Liver (tissue), 8 donors: ENCODE measurements at regions not wholly inside any gene's neighbourhood (a gene's known extent, or its start where the extent isn't known, plus 50 kb on each side); places are given as distances from the start of the nearest gene placed in this dataset.

ENCODE experiments used
- DNase-seq: peaks from one replicate; pipeline ENCODE4 v3.0.0-alpha.2; 2017; ENCODE audit warnings: low spot score
- H3K27ac ChIP-seq, 2 donors: one replicate each; pipeline ENCODE4 v1.7.0; 2013; ENCODE audit warnings: inconsistent platforms in 2 of 2, low read length in 2 of 2, control low read depth in 1 of 2, low read depth in 1 of 2, mild to moderate bottlenecking in 1 of 2
- H3K27me3 ChIP-seq, 4 donors: one replicate each; pipeline versions ENCODE4 v1.6.1 to v1.7.0; 2013; ENCODE audit warnings: low read length in 3 of 4, inconsistent platforms in 1 of 4, mild to moderate bottlenecking in 1 of 4, moderate library complexity in 1 of 4; ENCODE audit not compliant: control insufficient read depth in 4 of 4, insufficient read depth in 4 of 4
- H3K36me3 ChIP-seq, 4 donors: one replicate each; pipeline versions ENCODE4 v1.6.1 to v1.7.0; 2013; ENCODE audit warnings: low read length in 3 of 4, mild to moderate bottlenecking in 3 of 4, low read depth in 1 of 4, moderate library complexity in 1 of 4; ENCODE audit not compliant: control insufficient read depth in 4 of 4, insufficient read depth in 3 of 4
- H3K4me1 ChIP-seq, 4 donors: one replicate each; pipeline versions ENCODE4 v1.6.1 to v1.7.0; 2013; ENCODE audit warnings: low read length in 3 of 4, mild to moderate bottlenecking in 3 of 4, moderate library complexity in 1 of 4; ENCODE audit not compliant: control insufficient read depth in 4 of 4, insufficient read depth in 4 of 4
- H3K4me3 ChIP-seq, 3 donors: one replicate each; pipeline versions ENCODE4 v1.6.1 to v1.7.0; 2013; ENCODE audit warnings: low read length in 3 of 3, control low read depth in 1 of 3, low read depth in 1 of 3, mild to moderate bottlenecking in 1 of 3
- H3K9ac ChIP-seq, 2 donors: one replicate each; pipeline ENCODE4 v1.7.0; 2013; ENCODE audit warnings: low read length in 2 of 2, mild to moderate bottlenecking in 2 of 2, moderate library complexity in 2 of 2, control low read depth in 1 of 2, low read depth in 1 of 2
- H3K9me3 ChIP-seq, 4 donors: one replicate each; pipeline versions ENCODE4 v1.6.1 to v1.7.0; 2013; ENCODE audit warnings: low read length in 3 of 4; ENCODE audit not compliant: control insufficient read depth in 4 of 4
- EGR1 ChIP-seq, 2 donors: IDR thresholded peaks; 2 replicates each; pipeline ENCODE4 v1.6.1; 2016 to 2018; ENCODE audit warnings: antibody characterized with exemption in 2 of 2, low read depth in 2 of 2
- FOXA2 ChIP-seq: IDR thresholded peaks from 2 replicates; pipeline ENCODE4 v1.6.1; 2016; ENCODE audit warnings: antibody characterized with exemption
- GABPA ChIP-seq, 2 donors: IDR thresholded peaks in 1 of 2; conservative IDR thresholded peaks in 1 of 2; 2 replicates each; pipeline ENCODE4 v1.6.1; 2016; ENCODE audit warnings: antibody characterized with exemption in 2 of 2, mild to moderate bottlenecking in 1 of 2, moderate library complexity in 1 of 2
- HNF4A ChIP-seq, 2 donors: conservative IDR thresholded peaks; 2 replicates each; pipeline ENCODE4 v1.6.1; 2016; ENCODE audit warnings: antibody characterized with exemption in 2 of 2, mild to moderate bottlenecking in 2 of 2
- JUND ChIP-seq, 2 donors: IDR thresholded peaks; 2 replicates each; pipeline ENCODE4 v1.6.1; 2016; ENCODE audit warnings: antibody characterized with exemption in 2 of 2
- NR2F2 ChIP-seq: IDR thresholded peaks from 2 replicates; pipeline ENCODE4 v1.6.1; 2016; ENCODE audit warnings: antibody characterized with exemption
- RAD21 ChIP-seq, 2 donors: IDR thresholded peaks; 2 replicates each; pipeline ENCODE4 v1.6.1; 2016; ENCODE audit warnings: antibody characterized with exemption in 2 of 2, mild to moderate bottlenecking in 2 of 2
- RXRA ChIP-seq, 2 donors: IDR thresholded peaks; 2 replicates each; pipeline ENCODE4 v1.6.1; 2017 to 2018; ENCODE audit warnings: antibody characterized with exemption in 2 of 2, mild to moderate bottlenecking in 1 of 2
- SP1 ChIP-seq: IDR thresholded peaks from 2 replicates; pipeline ENCODE4 v1.6.1; 2018; ENCODE audit warnings: antibody characterized with exemption, mild to moderate bottlenecking
- TAF1 ChIP-seq: conservative IDR thresholded peaks from 2 replicates; pipeline ENCODE4 v1.6.1; 2016; ENCODE audit warnings: antibody characterized with exemption, mild to moderate bottlenecking
- YY1 ChIP-seq: IDR thresholded peaks from 2 replicates; pipeline ENCODE4 v1.6.1; 2016; ENCODE audit warnings: antibody characterized with exemption, mild to moderate bottlenecking
- WGBS: extraction: QIAGEN DNeasy Blood & Tissue Kit; methylation state at CpG from one replicate; pipeline ENCODE4 v1.1.7; 2013; 5-methylcytosine and 5-hydroxymethylcytosine counted together
- TF ChIP-seq, protein P1 (sequence below): IDR thresholded peaks from 2 replicates; pipeline ENCODE4 v1.6.1; 2016; ENCODE audit warnings: antibody characterized with exemption, mild to moderate bottlenecking
- TF ChIP-seq, protein P2 (sequence below): IDR thresholded peaks from 2 replicates; pipeline ENCODE4 v1.6.1; 2016; ENCODE audit warnings: antibody characterized with exemption
- TF ChIP-seq, protein P3 (sequence below): IDR thresholded peaks from 2 replicates; pipeline ENCODE4 v1.6.1; 2016; ENCODE audit warnings: antibody characterized with exemption
- TF ChIP-seq, protein P4 (sequence below): fragments of 150-350 bp; IDR thresholded peaks from 2 replicates; pipeline ENCODE4 v1.5.1; 2017; ENCODE audit warnings: improper control_type of control experiment, low read depth, low read length; ENCODE audit not compliant: missing input control
- donor health status: healthy.
- donor health status: healthy.
- donor health status: healthy.
- donor health status: healthy.
- donor health status: healthy.

DNA sequence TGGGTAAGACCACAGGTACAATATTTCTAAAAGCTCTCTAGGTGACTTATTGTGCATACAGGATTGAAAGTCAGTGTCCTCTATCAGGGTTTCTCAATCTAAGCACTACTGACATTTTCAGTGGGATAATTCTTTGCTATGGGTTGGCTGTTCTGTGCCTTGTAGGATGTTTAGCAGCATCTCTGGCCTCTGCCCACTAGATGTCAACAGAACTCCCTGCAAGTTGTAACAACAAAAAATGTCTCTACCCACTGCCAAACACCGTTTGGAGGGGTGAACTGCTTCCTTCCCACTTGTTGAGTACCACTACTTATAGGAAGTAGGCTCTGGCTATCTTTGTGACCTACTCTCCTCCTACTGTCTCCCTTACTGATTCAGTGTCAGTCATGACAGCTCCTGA lies 90.1 kb upstream of the ZRANB2 start (continued):
- TF ChIP-seq, protein P1, sequence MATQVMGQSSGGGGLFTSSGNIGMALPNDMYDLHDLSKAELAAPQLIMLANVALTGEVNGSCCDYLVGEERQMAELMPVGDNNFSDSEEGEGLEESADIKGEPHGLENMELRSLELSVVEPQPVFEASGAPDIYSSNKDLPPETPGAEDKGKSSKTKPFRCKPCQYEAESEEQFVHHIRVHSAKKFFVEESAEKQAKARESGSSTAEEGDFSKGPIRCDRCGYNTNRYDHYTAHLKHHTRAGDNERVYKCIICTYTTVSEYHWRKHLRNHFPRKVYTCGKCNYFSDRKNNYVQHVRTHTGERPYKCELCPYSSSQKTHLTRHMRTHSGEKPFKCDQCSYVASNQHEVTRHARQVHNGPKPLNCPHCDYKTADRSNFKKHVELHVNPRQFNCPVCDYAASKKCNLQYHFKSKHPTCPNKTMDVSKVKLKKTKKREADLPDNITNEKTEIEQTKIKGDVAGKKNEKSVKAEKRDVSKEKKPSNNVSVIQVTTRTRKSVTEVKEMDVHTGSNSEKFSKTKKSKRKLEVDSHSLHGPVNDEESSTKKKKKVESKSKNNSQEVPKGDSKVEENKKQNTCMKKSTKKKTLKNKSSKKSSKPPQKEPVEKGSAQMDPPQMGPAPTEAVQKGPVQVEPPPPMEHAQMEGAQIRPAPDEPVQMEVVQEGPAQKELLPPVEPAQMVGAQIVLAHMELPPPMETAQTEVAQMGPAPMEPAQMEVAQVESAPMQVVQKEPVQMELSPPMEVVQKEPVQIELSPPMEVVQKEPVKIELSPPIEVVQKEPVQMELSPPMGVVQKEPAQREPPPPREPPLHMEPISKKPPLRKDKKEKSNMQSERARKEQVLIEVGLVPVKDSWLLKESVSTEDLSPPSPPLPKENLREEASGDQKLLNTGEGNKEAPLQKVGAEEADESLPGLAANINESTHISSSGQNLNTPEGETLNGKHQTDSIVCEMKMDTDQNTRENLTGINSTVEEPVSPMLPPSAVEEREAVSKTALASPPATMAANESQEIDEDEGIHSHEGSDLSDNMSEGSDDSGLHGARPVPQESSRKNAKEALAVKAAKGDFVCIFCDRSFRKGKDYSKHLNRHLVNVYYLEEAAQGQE = no peak

DNA sequence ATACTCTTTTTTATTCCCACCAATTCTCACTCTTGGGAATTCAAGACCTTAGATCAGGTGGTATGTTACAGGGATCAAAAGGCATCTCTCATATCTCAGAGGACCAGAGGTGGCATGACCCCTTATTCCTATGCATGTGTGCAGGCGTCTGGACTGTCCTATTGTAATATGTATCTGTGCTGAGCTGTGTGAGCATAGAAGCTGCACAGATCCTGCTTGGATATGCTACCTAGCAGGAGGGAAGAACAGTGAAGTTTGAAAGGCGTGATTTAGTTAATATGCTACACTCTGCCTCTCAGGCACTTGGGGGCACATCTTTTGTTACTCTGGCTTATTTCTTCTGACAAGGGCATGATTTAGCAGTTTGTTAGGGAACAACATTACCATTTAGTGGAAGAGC lies 86.7 kb upstream of the ZRANB2 start:
- Histone ChIP-seq H3K27me3 (no peaks in the 10 kb centered on the region), H3K27ac (no peak overlapping the region), H3K9me3 (no peaks in the 10 kb centered on the region), H3K4me1 (no peaks in the 10 kb centered on the region), H3K9ac (no peak overlapping the region), H3K36me3 (no peaks in the 10 kb centered on the region), H3K4me3 (no peak overlapping the region)
- WGBS = 75% methylated on average over 2 of the region's 2 CpGs
- TF ChIP-seq SP1 = no peak
- TF ChIP-seq JUND (IDR thresholded peaks at IDR 0.05) = no peak
- TF ChIP-seq, protein P2, sequence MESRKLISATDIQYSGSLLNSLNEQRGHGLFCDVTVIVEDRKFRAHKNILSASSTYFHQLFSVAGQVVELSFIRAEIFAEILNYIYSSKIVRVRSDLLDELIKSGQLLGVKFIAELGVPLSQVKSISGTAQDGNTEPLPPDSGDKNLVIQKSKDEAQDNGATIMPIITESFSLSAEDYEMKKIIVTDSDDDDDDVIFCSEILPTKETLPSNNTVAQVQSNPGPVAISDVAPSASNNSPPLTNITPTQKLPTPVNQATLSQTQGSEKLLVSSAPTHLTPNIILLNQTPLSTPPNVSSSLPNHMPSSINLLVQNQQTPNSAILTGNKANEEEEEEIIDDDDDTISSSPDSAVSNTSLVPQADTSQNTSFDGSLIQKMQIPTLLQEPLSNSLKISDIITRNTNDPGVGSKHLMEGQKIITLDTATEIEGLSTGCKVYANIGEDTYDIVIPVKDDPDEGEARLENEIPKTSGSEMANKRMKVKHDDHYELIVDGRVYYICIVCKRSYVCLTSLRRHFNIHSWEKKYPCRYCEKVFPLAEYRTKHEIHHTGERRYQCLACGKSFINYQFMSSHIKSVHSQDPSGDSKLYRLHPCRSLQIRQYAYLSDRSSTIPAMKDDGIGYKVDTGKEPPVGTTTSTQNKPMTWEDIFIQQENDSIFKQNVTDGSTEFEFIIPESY = no peak
- no peak for TF ChIP-seq RXRA (IDR thresholded peaks at IDR 0.05)
- TF ChIP-seq, protein P3, sequence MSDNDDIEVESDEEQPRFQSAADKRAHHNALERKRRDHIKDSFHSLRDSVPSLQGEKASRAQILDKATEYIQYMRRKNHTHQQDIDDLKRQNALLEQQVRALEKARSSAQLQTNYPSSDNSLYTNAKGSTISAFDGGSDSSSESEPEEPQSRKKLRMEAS = no peak
- no peak for TF ChIP-seq TAF1
- no peak for TF ChIP-seq YY1
- TF ChIP-seq, protein P4, sequence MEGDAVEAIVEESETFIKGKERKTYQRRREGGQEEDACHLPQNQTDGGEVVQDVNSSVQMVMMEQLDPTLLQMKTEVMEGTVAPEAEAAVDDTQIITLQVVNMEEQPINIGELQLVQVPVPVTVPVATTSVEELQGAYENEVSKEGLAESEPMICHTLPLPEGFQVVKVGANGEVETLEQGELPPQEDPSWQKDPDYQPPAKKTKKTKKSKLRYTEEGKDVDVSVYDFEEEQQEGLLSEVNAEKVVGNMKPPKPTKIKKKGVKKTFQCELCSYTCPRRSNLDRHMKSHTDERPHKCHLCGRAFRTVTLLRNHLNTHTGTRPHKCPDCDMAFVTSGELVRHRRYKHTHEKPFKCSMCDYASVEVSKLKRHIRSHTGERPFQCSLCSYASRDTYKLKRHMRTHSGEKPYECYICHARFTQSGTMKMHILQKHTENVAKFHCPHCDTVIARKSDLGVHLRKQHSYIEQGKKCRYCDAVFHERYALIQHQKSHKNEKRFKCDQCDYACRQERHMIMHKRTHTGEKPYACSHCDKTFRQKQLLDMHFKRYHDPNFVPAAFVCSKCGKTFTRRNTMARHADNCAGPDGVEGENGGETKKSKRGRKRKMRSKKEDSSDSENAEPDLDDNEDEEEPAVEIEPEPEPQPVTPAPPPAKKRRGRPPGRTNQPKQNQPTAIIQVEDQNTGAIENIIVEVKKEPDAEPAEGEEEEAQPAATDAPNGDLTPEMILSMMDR = no peak
- DNase-seq = no peak

DNA sequence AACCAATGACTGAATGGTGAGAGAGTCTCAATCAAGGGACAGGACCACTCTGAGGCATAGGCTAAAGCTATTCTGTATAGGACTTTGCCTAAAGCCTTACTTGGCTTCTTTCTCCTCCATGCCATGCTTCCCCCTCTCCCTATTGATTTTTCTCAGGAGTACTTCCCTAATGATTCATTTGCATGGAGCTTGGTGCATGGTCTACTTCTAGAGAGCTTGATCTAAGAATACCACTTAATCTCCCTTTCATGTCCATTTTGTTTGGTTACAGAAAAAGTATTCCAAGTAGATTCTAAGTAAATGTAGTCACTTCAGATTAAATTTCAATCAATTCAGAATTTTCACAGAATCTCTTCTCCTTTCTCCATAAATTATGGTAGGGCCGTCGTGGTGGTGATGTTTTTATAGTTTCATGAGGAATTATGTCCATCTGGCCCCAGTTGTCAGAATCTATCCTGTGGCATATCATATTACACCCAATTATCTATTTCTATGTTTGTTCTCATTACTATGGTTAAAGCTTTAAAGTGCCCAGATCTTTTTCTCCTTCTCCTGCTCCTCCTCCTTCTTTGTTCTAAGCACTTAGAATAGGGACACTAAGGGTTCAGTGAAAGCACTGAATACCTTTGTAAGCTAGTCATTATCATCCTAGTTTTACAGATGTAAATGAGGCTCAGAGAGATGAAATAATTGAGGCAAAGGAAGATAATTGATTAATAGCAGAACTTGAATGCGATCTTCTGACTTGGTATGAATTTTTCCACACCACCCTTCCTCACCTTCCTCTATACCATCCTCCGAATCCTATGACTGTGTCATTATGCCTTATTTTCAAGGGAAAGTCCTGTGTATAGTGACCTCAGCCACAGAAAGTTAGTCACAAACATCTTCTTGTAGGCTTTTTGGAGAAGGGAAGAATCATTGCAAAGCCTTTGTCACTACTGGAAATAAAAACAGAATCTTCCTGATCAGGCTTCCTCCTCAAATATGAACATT lies 85.6 kb upstream of the ZRANB2 start:
- H3K4me1 ChIP-seq = no peaks in the 10 kb centered on the region
- no peak for DNase-seq
- no peaks in the 10 kb centered on the region for H3K9me3 ChIP-seq
- no peaks in the 10 kb centered on the region for H3K36me3 ChIP-seq
- no peak overlapping the region for H3K27ac ChIP-seq
- 84% methylated on average over 4 of the region's 4 CpGs for WGBS
- H3K27me3 ChIP-seq = no peaks in the 10 kb centered on the region
- no peak overlapping the region for H3K4me3 ChIP-seq
- H3K9ac ChIP-seq = no peak overlapping the region
- TF ChIP-seq NR2F2 = no peak
- TF ChIP-seq EGR1 (IDR thresholded peaks at IDR 0.05; ENCODE audit: low read depth in 2 of 2) = no peak
- no peak for TF ChIP-seq GABPA (IDR thresholded peaks at IDR 0.05 in 1 of 2, conservative IDR thresholded peaks at IDR 0.05 in 1 of 2)
- TF ChIP-seq, protein P4 = no peak
- TF ChIP-seq, protein P1 = no peak
- TF ChIP-seq JUND (IDR thresholded peaks at IDR 0.05) = no peak
- no peak for TF ChIP-seq HNF4A (conservative IDR thresholded peaks at IDR 0.05)
- no peak for TF ChIP-seq RAD21 (IDR thresholded peaks at IDR 0.05)
- no peak for TF ChIP-seq FOXA2
